HepG2 (cell line): ENCODE measurements at regions not wholly inside any gene's neighbourhood (a gene's known extent, or its start where the extent isn't known, plus 50 kb on each side); places are given as distances from the start of the nearest gene placed in this dataset.

ENCODE experiments used
- ATAC-seq: fragments of 200-7000 bp; cut with Tn5 transposase; 3 replicates; pipeline ENCODE4 v1.9.1; 2020; ENCODE audit warnings: mild to moderate bottlenecking, moderate library complexity
- BruUV-seq: library from RNA; stranded (reverse); fragments of 400-500 nt; replicated peaks from 2 replicates; lab custom pipeline; 2021; lab: Mats Ljungman, UMichigan
- CTCF ChIA-PET: fragments of 300-600 bp; formaldehyde crosslinking; extraction: SDS; loops from one replicate; lab custom pipeline; 2021; ENCODE audit warnings: low total read pairs, inconsistent platforms, low intra/inter-chr PET ratio; lab: Yijun Ruan, JAX
- POLR2A ChIA-PET: fragments of 350-600 bp; sonication (Branson Sonifier 250); formaldehyde crosslinking; loops from one replicate; lab custom pipeline; 2020; ENCODE audit warnings: antibody characterized with exemption, inconsistent platforms; lab: Yijun Ruan, JAX
- DNase-seq: peaks from one replicate; pipeline ENCODE4 v3.0.0-alpha.2; 2015; ENCODE audit warnings: low spot score
- FAIRE-seq: peaks from 3 replicates; lab custom pipeline; 2011; peaks lifted over from hg19 to GRCh38; lab: Jason Lieb, UNC
- H2AFZ ChIP-seq: one replicate; pipeline ENCODE4 v1.6.1; 2011; ENCODE audit warnings: low read length, inconsistent platforms
- H3K27ac ChIP-seq: fragments of 300-600 bp; 3 replicates; pipeline ENCODE4 v1.8.0; 2011; ENCODE audit warnings: mixed run types, mild to moderate bottlenecking, mixed read lengths, low read length, inconsistent platforms; ENCODE audit not compliant: insufficient read depth; ENCODE audit errors: extremely low read length
- H3K27me3 ChIP-seq, 2 experiments: fragments of 200-600 bp in 1 of 2; 2 replicates in 1 of 2; 3 replicates in 1 of 2; pipeline versions ENCODE4 v1.6.0 to v1.8.0; 2011; ENCODE audit warnings: low read length in 2 of 2, mild to moderate bottlenecking in 2 of 2, moderate library complexity in 2 of 2, inconsistent platforms in 1 of 2; ENCODE audit not compliant: insufficient read depth in 2 of 2, control insufficient read depth in 1 of 2
- H3K36me3 ChIP-seq, 2 experiments: fragments of 200-600 bp in 1 of 2; replicated peaks in 1 of 2; 2 replicates in 1 of 2; 3 replicates in 1 of 2; pipeline versions ENCODE4 v1.5.1 to v1.8.0; 2011; ENCODE audit warnings: low read length in 2 of 2, inconsistent platforms in 1 of 2; ENCODE audit not compliant: insufficient read depth in 2 of 2, control insufficient read depth in 1 of 2
- H3K4me1 ChIP-seq: 2 replicates; pipeline ENCODE4 v1.5.1; 2012; ENCODE audit warnings: low read length, inconsistent platforms; ENCODE audit not compliant: insufficient read depth
- H3K4me2 ChIP-seq: 2 replicates; pipeline ENCODE4 v1.6.0; 2011; ENCODE audit warnings: low read depth, low read length, inconsistent platforms
- H3K4me3 ChIP-seq, 3 experiments: fragments of 200-600 bp in 1 of 3; sonication (generic), shearing (Covaris generic) in 1 of 3; replicated peaks in 1 of 3; 2 replicates each; pipeline ENCODE4 v1.5.1; 2011 to 2016; ENCODE audit warnings: low read length in 3 of 3, inconsistent platforms in 2 of 3, low read depth in 2 of 3, mild to moderate bottlenecking in 2 of 3, control low read depth in 1 of 3, mixed read lengths in 1 of 3; ENCODE audit not compliant: insufficient read depth in 1 of 3
- H3K79me2 ChIP-seq: one replicate; pipeline ENCODE4 v1.6.1; 2011; ENCODE audit warnings: low read length, inconsistent platforms; ENCODE audit not compliant: insufficient read depth
- H3K9ac ChIP-seq: 2 replicates; pipeline ENCODE4 v1.6.0; 2011; ENCODE audit warnings: mild to moderate bottlenecking, low read depth, low read length, inconsistent platforms; ENCODE audit not compliant: insufficient read depth
- H3K9me3 ChIP-seq: 2 replicates; pipeline ENCODE4 v1.5.1; 2012; ENCODE audit warnings: mild to moderate bottlenecking, low read length
- H4K20me1 ChIP-seq: 2 replicates; pipeline ENCODE4 v1.6.0; 2011; ENCODE audit warnings: inconsistent platforms, mild to moderate bottlenecking, low read length, moderate library complexity; ENCODE audit not compliant: insufficient read depth
- ATRX ChIP-seq: sonication (generic); formaldehyde crosslinking; IDR thresholded peaks from 2 replicates; pipeline ENCODE4 v1.4.0; 2020; ENCODE audit warnings: missing genetic modification reagents, borderline replicate concordance
- CEBPZ ChIP-seq: IDR thresholded peaks from 2 replicates; pipeline ENCODE4 v1.6.1; 2012; ENCODE audit warnings: low read length, improper control_type of control experiment
- JUNB ChIP-seq: sonication (generic); formaldehyde crosslinking; IDR thresholded peaks from 2 replicates; pipeline ENCODE4 v1.8.0; 2022; ENCODE audit warnings: missing genetic modification reagents, mild to moderate bottlenecking, borderline replicate concordance
- NBN ChIP-seq: fragments of 450-650 bp; conservative IDR thresholded peaks from 2 replicates; pipeline ENCODE4 v1.6.1; 2017
- ZNF230 ChIP-seq: sonication (generic); formaldehyde crosslinking; IDR thresholded peaks from 2 replicates; pipeline ENCODE4 v1.4.0; 2020; ENCODE audit warnings: mild to moderate bottlenecking, missing genetic modification reagents
- ZNF543 ChIP-seq: sonication (generic); formaldehyde crosslinking; IDR thresholded peaks from 2 replicates; pipeline ENCODE4 v1.4.0; 2020; ENCODE audit warnings: mild to moderate bottlenecking, missing genetic modification reagents
- ZNF572 ChIP-seq: sonication (generic); formaldehyde crosslinking; IDR thresholded peaks from 2 replicates; pipeline ENCODE4 v1.5.1; 2020; ENCODE audit warnings: mild to moderate bottlenecking, missing genetic modification reagents
- ZNF670 ChIP-seq: sonication (generic); formaldehyde crosslinking; IDR thresholded peaks from 2 replicates; pipeline ENCODE4 v1.8.0; 2022; ENCODE audit warnings: mild to moderate bottlenecking, missing genetic modification reagents, borderline replicate concordance
- ZNF709 ChIP-seq: sonication (generic); formaldehyde crosslinking; IDR thresholded peaks from 2 replicates; pipeline ENCODE4 v1.5.0; 2020; ENCODE audit warnings: mild to moderate bottlenecking, missing genetic modification reagents
- ZNF747 ChIP-seq: sonication (generic); formaldehyde crosslinking; IDR thresholded peaks from 2 replicates; pipeline ENCODE4 v1.8.1; 2023; ENCODE audit warnings: missing genetic modification reagents, mild to moderate bottlenecking, borderline replicate concordance
- ZSCAN22 ChIP-seq: sonication (generic); formaldehyde crosslinking; IDR thresholded peaks from 2 replicates; pipeline ENCODE4 v1.4.0; 2020; ENCODE audit warnings: mild to moderate bottlenecking, missing genetic modification reagents
- WGBS: methylation state at CpG from one replicate; pipeline ENCODE4 v1.1.6; 2017; ENCODE audit warnings: low lambda C conversion rate; 5-methylcytosine and 5-hydroxymethylcytosine counted together
- in situ Hi-C: cut with HindIII; loops from 2 replicates; pipeline ENCODE4 v1.10.0; 2017; ENCODE audit warnings: low pct_unique_long_range_greater_than_20kb; ENCODE audit not compliant: extremely low pct_ligation_motif_present
- intact Hi-C: fragments of 100-400 bp; cut with micrococcal nuclease; formaldehyde crosslinking; loops from one replicate; pipeline ENCODE4 v1.10.0; 2022; ENCODE audit not compliant: unreplicated experiment
- TF ChIP-seq, protein P1 (sequence below): sonication (generic); formaldehyde crosslinking; IDR thresholded peaks from 2 replicates; pipeline ENCODE4 v1.5.0; 2020; ENCODE audit warnings: missing genetic modification reagents, mild to moderate bottlenecking, borderline replicate concordance
- TF ChIP-seq, protein P2 (sequence below): sonication (generic); IDR thresholded peaks from 2 replicates; pipeline ENCODE4 v1.6.1; 2016; ENCODE audit warnings: low read depth, borderline replicate concordance

- TF ChIP-seq CEBPZ (no peak), ZNF230 (no peak)
These were observed 1311.7 kb upstream of the NXPH2 start (continued) for GRCh38 chr2:140091926-140092325.

- ATAC-seq (no peak), DNase-seq (no peak), FAIRE-seq (no peak)
- no peaks in the 10 kb centered on the region for H3K27me3 ChIP-seq
- WGBS = 2% methylated on average over 1 of the region's 1 CpG
- TF ChIP-seq NBN (no peak), ZSCAN22 (no peak), ATRX (CRISPR knock-in tag) (no peak), ZNF670 (no peak), ZNF747 (CRISPR knock-in tag) (no peak), ZNF543 (CRISPR knock-in tag) (no peak), ZNF709 (CRISPR knock-in tag) (no peak), JUNB (CRISPR knock-in tag) (no peak), ZNF572 (CRISPR knock-in tag) (no peak)
- TF ChIP-seq, protein P1, sequence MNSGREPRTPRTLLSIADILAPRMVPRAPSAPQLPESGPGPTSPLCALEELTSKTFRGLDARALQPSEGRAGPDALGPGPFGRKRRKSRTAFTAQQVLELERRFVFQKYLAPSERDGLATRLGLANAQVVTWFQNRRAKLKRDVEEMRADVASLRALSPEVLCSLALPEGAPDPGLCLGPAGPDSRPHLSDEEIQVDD = no peak
- TF ChIP-seq, protein P2, sequence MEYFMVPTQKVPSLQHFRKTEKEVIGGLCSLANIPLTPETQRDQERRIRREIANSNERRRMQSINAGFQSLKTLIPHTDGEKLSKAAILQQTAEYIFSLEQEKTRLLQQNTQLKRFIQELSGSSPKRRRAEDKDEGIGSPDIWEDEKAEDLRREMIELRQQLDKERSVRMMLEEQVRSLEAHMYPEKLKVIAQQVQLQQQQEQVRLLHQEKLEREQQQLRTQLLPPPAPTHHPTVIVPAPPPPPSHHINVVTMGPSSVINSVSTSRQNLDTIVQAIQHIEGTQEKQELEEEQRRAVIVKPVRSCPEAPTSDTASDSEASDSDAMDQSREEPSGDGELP = no peak
- H2AFZ ChIP-seq = no peak overlapping the region
- H3K9ac ChIP-seq = no peak overlapping the region
- CTCF ChIA-PET = no interaction called here
- H3K79me2 ChIP-seq = no peaks in the 10 kb centered on the region
- intact Hi-C loops = no loop called here
- H4K20me1 ChIP-seq = no peaks in the 10 kb centered on the region
- no peaks in the 10 kb centered on the region for H3K36me3 ChIP-seq
- no TSS peak for BruUV-seq
- H3K27ac ChIP-seq = no peak overlapping the region
- H3K9me3 ChIP-seq = no peaks in the 10 kb centered on the region
- no peak overlapping the region for H3K4me3 ChIP-seq
- no peak overlapping the region for H3K4me2 ChIP-seq
- POLR2A ChIA-PET = no interaction called here
- in situ Hi-C loops = no loop called here
- H3K4me1 ChIP-seq = no peaks in the 10 kb centered on the region
These were observed 1306.8 kb upstream of the NXPH2 start for GRCh38 chr2:140086964-140087363.
